Endothelial cell of umbilical vein (primary cell): ENCODE measurements at regions not wholly inside any gene's neighbourhood (a gene's known extent, or its start where the extent isn't known, plus 50 kb on each side); places are given as distances from the start of the nearest gene placed in this dataset.

Experiments used
- CTCF ChIP-seq, 2 donors: IDR thresholded peaks; 1 replicate in 1 of 2; 2 replicates in 1 of 2; pipeline ENCODE4 v1.5.1; 2011; ENCODE audit warnings: low read length in 2 of 2, mild to moderate bottlenecking in 2 of 2, moderate library complexity in 2 of 2, control low read depth in 1 of 2, inconsistent platforms in 1 of 2, low read depth in 1 of 2; ENCODE audit not compliant: insufficient read depth in 1 of 2; ENCODE audit errors: extremely low read depth in 1 of 2
- EZH2 ChIP-seq: IDR thresholded peaks from 2 replicates; pipeline ENCODE4 v1.6.1; 2012; ENCODE audit warnings: borderline replicate concordance, low read depth, mild to moderate bottlenecking, moderate library complexity, low read length, inconsistent platforms; ENCODE audit not compliant: severe bottlenecking
- GATA2 ChIP-seq: IDR thresholded peaks from 2 replicates; pipeline ENCODE4 v1.7.0; 2011; ENCODE audit warnings: low read depth, mild to moderate bottlenecking, moderate library complexity, mixed read lengths, low read length; ENCODE audit not compliant: insufficient read length, insufficient read depth
- JUN ChIP-seq: IDR thresholded peaks from 2 replicates; pipeline ENCODE4 v1.6.1; 2011; ENCODE audit warnings: borderline replicate concordance, low read depth; ENCODE audit not compliant: insufficient read length, insufficient read depth
- POLR2A ChIP-seq: IDR thresholded peaks from 2 replicates; pipeline ENCODE4 v1.6.1; 2012; ENCODE audit warnings: low read depth, mild to moderate bottlenecking, control low read depth, low read length
- POLR2AphosphoS5 ChIP-seq: IDR thresholded peaks from 2 replicates; pipeline ENCODE4 v1.6.1; 2012; ENCODE audit warnings: low read depth, mild to moderate bottlenecking, control low read depth, low read length, moderate library complexity; ENCODE audit not compliant: insufficient read depth

- no peak for TF ChIP-seq CTCF (IDR thresholded peaks at IDR 0.05; ENCODE audit: extremely low read depth in 1 of 2, insufficient read depth in 1 of 2, low read depth in 1 of 2, low read length in 2 of 2)
- TF ChIP-seq POLR2A: no peak
- TF ChIP-seq POLR2AphosphoS5: no peak
- no peak for TF ChIP-seq EZH2
- TF ChIP-seq GATA2: no peak
- no peak for TF ChIP-seq JUN
These were observed 113.6 kb downstream of the PHETA1 start for GRCh38 chr12:111255261-111255660.
